Body of pancreas (tissue), 4 donors: ENCODE measurements at regions not wholly inside any gene's neighbourhood (a gene's known extent, or its start where the extent isn't known, plus 50 kb on each side); places are given as distances from the start of the nearest gene placed in this dataset.
A peak's percentile ranks its signal among the peaks of the same experiment; 100 is the strongest.

ENCODE experiments used
- ATAC-seq: fragments of 150-250 bp; one replicate; pipeline ENCODE4 v1.9.1; 2016
- DNase-seq, 4 donors: peaks; one replicate each; pipeline ENCODE4 v3.0.0-alpha.2; 2019
- H3K27ac ChIP-seq, 4 donors: fragments of 200-600 bp; sonication (generic); 1 replicate in 3 of 4; 2 replicates in 1 of 4; pipeline versions ENCODE4 v1.5.1 to v1.6.1; 2016 to 2019; ENCODE audit warnings: mild to moderate bottlenecking in 1 of 4, mixed read lengths in 1 of 4, moderate library complexity in 1 of 4
- H3K27me3 ChIP-seq, 2 donors: fragments of 200-600 bp; sonication (generic); one replicate each; pipeline ENCODE4 v1.6.0; 2016; ENCODE audit warnings: mild to moderate bottlenecking in 1 of 2
- H3K36me3 ChIP-seq, 2 donors: fragments of 200-600 bp; sonication (generic); replicated peaks in 1 of 2; 2 replicates each; pipeline ENCODE4 v1.5.1; 2016; ENCODE audit warnings: low read depth in 2 of 2; ENCODE audit not compliant: insufficient read depth in 1 of 2
- H3K4me1 ChIP-seq: fragments of 200-600 bp; sonication (generic); one replicate; pipeline ENCODE4 v1.6.0; 2016
- H3K4me3 ChIP-seq, 2 donors: fragments of 200-600 bp; sonication (generic); 1 replicate in 1 of 2; 2 replicates in 1 of 2; pipeline ENCODE4 v1.5.1; 2016 to 2019
- H3K9me3 ChIP-seq, 3 donors: fragments of 200-600 bp; sonication (generic); 1 replicate in 2 of 3; 2 replicates in 1 of 3; pipeline ENCODE4 v1.5.1; 2016
- CTCF ChIP-seq, 7 experiments: fragments of 450-650 bp in 4 of 7; fragments of 200-600 bp in 3 of 7; sonication (generic) in 3 of 7; IDR thresholded peaks; one replicate each; pipeline ENCODE4 v1.5.1; 2016 to 2019; ENCODE audit warnings: antibody characterized with exemption in 7 of 7
- POLR2A ChIP-seq, 3 donors: fragments of 450-650 bp; IDR thresholded peaks; one replicate each; pipeline ENCODE4 v1.6.1; 2016; ENCODE audit warnings: antibody characterized with exemption in 3 of 3, mild to moderate bottlenecking in 2 of 3
- WGBS, 2 donors: methylation state at CpG; one replicate each; pipeline ENCODE4 v1.1.5; 2017; 5-methylcytosine and 5-hydroxymethylcytosine counted together
- intact Hi-C: fragments of 100-400 bp; cut with DNase I; formaldehyde crosslinking; loops from one replicate; pipeline ENCODE4 v1.15.1; 2023

GRCh38 chr4:23348789-23349498 lies 540.9 kb downstream of the PPARGC1A start:
- Histone ChIP-seq H3K27me3 (no peaks in the 10 kb centered on the region), H3K4me1 (no peaks in the 10 kb centered on the region), H3K27ac (no peak overlapping the region), H3K4me3 (no peak overlapping the region), H3K9me3 (no peaks in the 10 kb centered on the region), H3K36me3 (no peaks in the 10 kb centered on the region)
- whole genome bisulfite sequencing, 2 donors: 69 to 86% methylated on average over 2 of the region's 2 CpGs
- no peak for DNase-seq
- no peak for ATAC-seq
- intact Hi-C loops: no loop called here
- TF ChIP-seq CTCF (IDR thresholded peaks at IDR 0.05) (no peak), POLR2A (IDR thresholded peaks at IDR 0.05) (no peak)

DNA sequence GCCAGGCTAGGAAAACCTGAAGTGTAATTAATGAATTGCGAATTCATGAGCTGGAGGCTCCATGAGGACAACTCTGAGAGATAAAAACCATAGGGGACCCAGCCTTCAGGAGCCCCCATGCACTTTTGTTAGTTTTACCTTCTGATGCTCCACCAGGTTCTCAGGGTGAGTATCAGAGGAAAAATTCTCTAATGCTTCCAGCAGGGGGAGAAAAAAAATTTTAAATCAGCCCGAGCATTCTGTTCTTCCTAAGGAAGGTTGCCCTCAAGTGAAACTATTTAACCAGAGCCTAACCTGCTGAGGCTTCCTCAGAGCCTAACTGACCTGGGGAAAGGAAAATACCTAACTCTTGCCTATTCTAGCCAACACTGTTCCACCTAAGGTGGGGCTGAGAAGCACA lies 552.6 kb downstream of the PPARGC1A start:
- intact Hi-C loops: no loop called here
- 58 to 62% methylated on average over 2 of the region's 2 CpGs for WGBS, 2 donors

GRCh38 chr4:23333946-23334878 lies 555.6 kb downstream of the PPARGC1A start:
- no peaks in the 10 kb centered on the region for H3K9me3 ChIP-seq
- no peaks in the 10 kb centered on the region for H3K36me3 ChIP-seq
- no peaks in the 10 kb centered on the region for H3K27me3 ChIP-seq
- ATAC-seq (peak; percentile 67), DNase-seq (peak in 2 of 4 donors; percentile 13 to 51)
- WGBS, 2 donors: 30 to 34% methylated on average over 5 of the region's 5 CpGs
- intact Hi-C loops: no loop called here
- H3K27ac ChIP-seq: no peak overlapping the region
- no peaks in the 10 kb centered on the region for H3K4me1 ChIP-seq
- TF ChIP-seq CTCF (IDR thresholded peaks at IDR 0.05): no peak
- no peak for TF ChIP-seq POLR2A (IDR thresholded peaks at IDR 0.05)
- no peak overlapping the region for H3K4me3 ChIP-seq

More for the DNA sequence above, 552.6 kb downstream of the PPARGC1A start:
- H3K4me1 ChIP-seq: no peaks in the 10 kb centered on the region
- ATAC-seq (no peak), DNase-seq (no peak)
- TF ChIP-seq POLR2A (IDR thresholded peaks at IDR 0.05) (no peak), CTCF (IDR thresholded peaks at IDR 0.05) (peak in 1 of 7 experiments; percentile 10)
- no peak overlapping the region for H3K27ac ChIP-seq
- no peaks in the 10 kb centered on the region for H3K36me3 ChIP-seq
- H3K27me3 ChIP-seq: no peaks in the 10 kb centered on the region
- H3K9me3 ChIP-seq: no peaks in the 10 kb centered on the region
- H3K4me3 ChIP-seq: no peak overlapping the region

- no peaks in the 10 kb centered on the region for H3K4me1 ChIP-seq
- WGBS, 2 donors: 64 to 82% methylated on average over 5 of the region's 5 CpGs
- no peaks in the 10 kb centered on the region for H3K36me3 ChIP-seq
- no peaks in the 10 kb centered on the region for H3K9me3 ChIP-seq
- H3K27me3 ChIP-seq: no peaks in the 10 kb centered on the region
- TF ChIP-seq CTCF (IDR thresholded peaks at IDR 0.05) (no peak), POLR2A (IDR thresholded peaks at IDR 0.05) (no peak)
- H3K27ac ChIP-seq: no peak overlapping the region
- DNase-seq: no peak
- intact Hi-C loops: no loop called here
- no peak overlapping the region for H3K4me3 ChIP-seq
- ATAC-seq: no peak
Observed at GRCh38 chr4:23333556-23333945, 556.3 kb downstream of the PPARGC1A start.
